AG10803 (cell line): ENCODE measurements at regions not wholly inside any gene's neighbourhood (a gene's known extent, or its start where the extent isn't known, plus 50 kb on each side); places are given as distances from the start of the nearest gene placed in this dataset.
"Not testable (repeated sequence)": the region's sequence is repeated elsewhere in the genome, so short reads cannot be mapped to it uniquely, and the experiment has no call there.

Experiments
- DNase-seq: peaks from one replicate; pipeline ENCODE4 v3.0.0; 2010; ENCODE audit warnings: low read depth
- H3K4me3 ChIP-seq: 2 replicates; pipeline ENCODE4 v1.5.1; 2011; ENCODE audit warnings: mild to moderate bottlenecking, low read length, control low read depth
- CTCF ChIP-seq: conservative IDR thresholded peaks from 2 replicates; pipeline ENCODE4 v1.5.1; 2011; ENCODE audit warnings: mild to moderate bottlenecking, low read length, control low read depth, inconsistent platforms

- no peak overlapping the region for H3K4me3 ChIP-seq
- no peak for TF ChIP-seq CTCF
- no peak for DNase-seq
These were observed 250.8 kb upstream of the DLGAP1 start for GRCh38 chr18:4705894-4706293.

- TF ChIP-seq CTCF, result no peak
- no peak overlapping the region for H3K4me3 ChIP-seq
- no peak for DNase-seq
These were observed 249.7 kb upstream of the DLGAP1 start for GRCh38 chr18:4704781-4705180.

- no peak for TF ChIP-seq CTCF
- no peak for DNase-seq
- H3K4me3 ChIP-seq, result no peak overlapping the region
These were observed 236.7 kb upstream of the DLGAP1 start for GRCh38 chr18:4691836-4692235.

- DNase-seq, H3K4me3 ChIP-seq: not testable (repeated sequence)
These were observed 223.6 kb upstream of the DLGAP1 start for GRCh38 chr18:4678685-4679084.

GRCh38 chr18:4677006-4677405 is 221.9 kb upstream of the DLGAP1 start:
- DNase-seq, result no peak
- TF ChIP-seq CTCF, result no peak
- no peak overlapping the region for H3K4me3 ChIP-seq

- no peak for DNase-seq
- no peak overlapping the region for H3K4me3 ChIP-seq
- TF ChIP-seq CTCF, result no peak
These were observed 217.1 kb upstream of the DLGAP1 start for GRCh38 chr18:4672162-4672561.

GRCh38 chr18:4658804-4659203 is 203.7 kb upstream of the DLGAP1 start:
- no peak for DNase-seq

More at GRCh38 chr18:4658804-4659203, 203.7 kb upstream of the DLGAP1 start:
- no peak for TF ChIP-seq CTCF
- H3K4me3 ChIP-seq, result no peak overlapping the region
